Neural cell (in vitro differentiated cells): ENCODE measurements at regions not wholly inside any gene's neighbourhood (a gene's known extent, or its start where the extent isn't known, plus 50 kb on each side); places are given as distances from the start of the nearest gene placed in this dataset.

Experiments used
- EP300 ChIP-seq: fragments of 450-650 bp; conservative IDR thresholded peaks from 2 replicates; pipeline ENCODE4 v1.6.1; 2014; ENCODE audit warnings: antibody characterized with exemption, mild to moderate bottlenecking, moderate library complexity; ENCODE audit not compliant: poor library complexity, severe bottlenecking
- EZH2 ChIP-seq: fragments of 200-600, 300-800 bp; shearing (Covaris generic), sonication (generic); IDR thresholded peaks from 2 replicates; pipeline ENCODE4 v1.6.1; 2014; ENCODE audit warnings: antibody characterized with exemption, low read length, borderline replicate concordance, mild to moderate bottlenecking; ENCODE audit not compliant: insufficient read depth, poor library complexity, severe bottlenecking
- RAD21 ChIP-seq: fragments of 450-650 bp; conservative IDR thresholded peaks from 2 replicates; pipeline ENCODE4 v1.6.1; 2014; ENCODE audit warnings: antibody characterized with exemption, mild to moderate bottlenecking, moderate library complexity
- TF ChIP-seq, protein P1 (sequence below): fragments of 450-650 bp; IDR thresholded peaks from 2 replicates; pipeline ENCODE4 v1.5.1; 2014; ENCODE audit warnings: antibody characterized with exemption, mild to moderate bottlenecking, moderate library complexity; ENCODE audit not compliant: poor library complexity, severe bottlenecking

DNA sequence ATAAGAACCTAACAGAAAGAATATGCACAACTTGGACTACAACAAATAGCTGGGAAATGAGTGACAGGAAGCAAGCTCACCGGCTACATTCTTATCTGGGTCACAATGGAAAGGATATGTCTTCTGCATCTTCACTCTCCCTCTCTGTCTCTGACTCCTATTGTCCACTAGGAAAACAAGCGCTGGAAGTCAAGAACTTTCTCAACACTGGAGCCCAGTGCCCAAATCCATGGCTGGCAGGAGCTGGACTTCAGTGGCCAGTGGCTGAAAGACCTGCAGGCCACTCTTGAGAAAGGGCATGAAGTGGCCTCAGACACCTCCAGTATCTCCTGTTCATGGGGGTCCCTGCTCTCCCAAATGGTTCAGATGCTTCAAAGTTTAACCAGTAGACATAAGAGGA is 62.0 kb downstream of the FAM50B start:
- TF ChIP-seq EZH2: no peak
- TF ChIP-seq, protein P1, sequence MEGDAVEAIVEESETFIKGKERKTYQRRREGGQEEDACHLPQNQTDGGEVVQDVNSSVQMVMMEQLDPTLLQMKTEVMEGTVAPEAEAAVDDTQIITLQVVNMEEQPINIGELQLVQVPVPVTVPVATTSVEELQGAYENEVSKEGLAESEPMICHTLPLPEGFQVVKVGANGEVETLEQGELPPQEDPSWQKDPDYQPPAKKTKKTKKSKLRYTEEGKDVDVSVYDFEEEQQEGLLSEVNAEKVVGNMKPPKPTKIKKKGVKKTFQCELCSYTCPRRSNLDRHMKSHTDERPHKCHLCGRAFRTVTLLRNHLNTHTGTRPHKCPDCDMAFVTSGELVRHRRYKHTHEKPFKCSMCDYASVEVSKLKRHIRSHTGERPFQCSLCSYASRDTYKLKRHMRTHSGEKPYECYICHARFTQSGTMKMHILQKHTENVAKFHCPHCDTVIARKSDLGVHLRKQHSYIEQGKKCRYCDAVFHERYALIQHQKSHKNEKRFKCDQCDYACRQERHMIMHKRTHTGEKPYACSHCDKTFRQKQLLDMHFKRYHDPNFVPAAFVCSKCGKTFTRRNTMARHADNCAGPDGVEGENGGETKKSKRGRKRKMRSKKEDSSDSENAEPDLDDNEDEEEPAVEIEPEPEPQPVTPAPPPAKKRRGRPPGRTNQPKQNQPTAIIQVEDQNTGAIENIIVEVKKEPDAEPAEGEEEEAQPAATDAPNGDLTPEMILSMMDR: no peak
- no peak for TF ChIP-seq RAD21
- no peak for TF ChIP-seq EP300
